ENCODE measurements at regions not wholly inside any gene's neighbourhood (a gene's known extent, or its start where the extent isn't known, plus 50 kb on each side); places are given as distances from the start of the nearest gene placed in this dataset.
"Not testable (repeated sequence)": the region's sequence is repeated elsewhere in the genome, so short reads cannot be mapped to it uniquely, and the experiment has no call there.

- H3K27ac ChIP-seq (ENCODE audit: low read depth, low read length), result no peak overlapping the region
- no peaks in the 10 kb centered on the region for H3K27me3 ChIP-seq (ENCODE audit: control insufficient read depth in 5 of 5, insufficient read depth in 4 of 5, low read length in 5 of 5)
- no peaks in the 10 kb centered on the region for H3K9me3 ChIP-seq (ENCODE audit: control insufficient read depth in 5 of 5, low read length in 5 of 5)
- H3K4me1 ChIP-seq (ENCODE audit: control insufficient read depth in 5 of 5, insufficient read depth in 5 of 5, low read length in 5 of 5), result no peaks in the 10 kb centered on the region
- peaks cover 3 to 8% (median 6%) of the 10 kb centered on the region in 5 donors for H3K36me3 ChIP-seq (ENCODE audit: control insufficient read depth in 5 of 5, insufficient read depth in 5 of 5, low read length in 5 of 5)
- no peak overlapping the region for H3K9ac ChIP-seq (ENCODE audit: low read length in 5 of 5)
- H3K4me3 ChIP-seq (ENCODE audit: low read depth in 1 of 5, low read length in 5 of 5), result no peak overlapping the region
These were observed 108.7 kb downstream of the SUCLA2 start for GRCh38 chr13:47892374-47892773.

GRCh38 chr13:47890146-47890814, 110.8 kb downstream of the SUCLA2 start:
- peaks cover 0 to 3% (median 2%) of the 10 kb centered on the region in 5 donors for H3K36me3 ChIP-seq (ENCODE audit: control insufficient read depth in 5 of 5, insufficient read depth in 5 of 5, low read length in 5 of 5)
- no peak overlapping the region for H3K27ac ChIP-seq (ENCODE audit: low read depth, low read length)

GRCh38 chr13:47886314-47886713, 114.8 kb downstream of the SUCLA2 start:
- Histone ChIP-seq H3K9ac (ENCODE audit: low read length in 5 of 5) (no peak overlapping the region), H3K27ac (ENCODE audit: low read depth, low read length) (no peak overlapping the region), H3K4me3 (ENCODE audit: low read depth in 1 of 5, low read length in 5 of 5) (no peak overlapping the region), H3K36me3 (ENCODE audit: control insufficient read depth in 5 of 5, insufficient read depth in 5 of 5, low read length in 5 of 5) (peaks cover 0 to 3% (median 0%) of the 10 kb centered on the region in 5 donors), H3K9me3 (ENCODE audit: control insufficient read depth in 5 of 5, low read length in 5 of 5) (no peaks in the 10 kb centered on the region), H3K27me3 (ENCODE audit: control insufficient read depth in 5 of 5, insufficient read depth in 4 of 5, low read length in 5 of 5) (no peaks in the 10 kb centered on the region), H3K4me1 (ENCODE audit: control insufficient read depth in 5 of 5, insufficient read depth in 5 of 5, low read length in 5 of 5) (no peaks in the 10 kb centered on the region)

More at GRCh38 chr13:47890146-47890814, 110.8 kb downstream of the SUCLA2 start:
- H3K4me3 ChIP-seq (ENCODE audit: low read depth in 1 of 5, low read length in 5 of 5), result no peak overlapping the region
- no peak overlapping the region for H3K9ac ChIP-seq (ENCODE audit: low read length in 5 of 5)
- H3K27me3 ChIP-seq (ENCODE audit: control insufficient read depth in 5 of 5, insufficient read depth in 4 of 5, low read length in 5 of 5), result no peaks in the 10 kb centered on the region
- no peaks in the 10 kb centered on the region for H3K4me1 ChIP-seq (ENCODE audit: control insufficient read depth in 5 of 5, insufficient read depth in 5 of 5, low read length in 5 of 5)
- H3K9me3 ChIP-seq (ENCODE audit: control insufficient read depth in 5 of 5, low read length in 5 of 5), result no peaks in the 10 kb centered on the region

GRCh38 chr13:47875201-47875600, 125.9 kb downstream of the SUCLA2 start:
- Histone ChIP-seq H3K9me3 (ENCODE audit: control insufficient read depth in 5 of 5, low read length in 5 of 5) (peaks cover 0 to 15% (median 8%) of the 10 kb centered on the region in 5 donors), H3K27ac (ENCODE audit: low read depth, low read length) (no peak overlapping the region), H3K4me3 (ENCODE audit: low read depth in 1 of 5, low read length in 5 of 5) (no peak overlapping the region), H3K27me3 (ENCODE audit: control insufficient read depth in 5 of 5, insufficient read depth in 4 of 5, low read length in 5 of 5) (no peaks in the 10 kb centered on the region), H3K4me1 (ENCODE audit: control insufficient read depth in 5 of 5, insufficient read depth in 5 of 5, low read length in 5 of 5) (no peaks in the 10 kb centered on the region), H3K9ac (ENCODE audit: low read length in 5 of 5) (no peak overlapping the region), H3K36me3 (ENCODE audit: control insufficient read depth in 5 of 5, insufficient read depth in 5 of 5, low read length in 5 of 5) (no peaks in the 10 kb centered on the region)

GRCh38 chr13:47873987-47874386, 127.1 kb downstream of the SUCLA2 start:
- H3K27ac ChIP-seq (ENCODE audit: low read depth, low read length); H3K36me3 ChIP-seq (ENCODE audit: control insufficient read depth in 5 of 5, insufficient read depth in 5 of 5, low read length in 5 of 5); H3K9ac ChIP-seq (ENCODE audit: low read length in 5 of 5); H3K4me1 ChIP-seq (ENCODE audit: control insufficient read depth in 5 of 5, insufficient read depth in 5 of 5, low read length in 5 of 5); H3K27me3 ChIP-seq (ENCODE audit: control insufficient read depth in 5 of 5, insufficient read depth in 4 of 5, low read length in 5 of 5); H3K4me3 ChIP-seq (ENCODE audit: low read depth in 1 of 5, low read length in 5 of 5): not testable (repeated sequence)
- H3K9me3 ChIP-seq (ENCODE audit: control insufficient read depth in 5 of 5, low read length in 5 of 5), result peaks cover 0 to 15% (median 8%) of the 10 kb centered on the region in 5 donors

- H3K4me3 ChIP-seq (ENCODE audit: low read depth in 1 of 5, low read length in 5 of 5); H3K36me3 ChIP-seq (ENCODE audit: control insufficient read depth in 5 of 5, insufficient read depth in 5 of 5, low read length in 5 of 5); H3K9ac ChIP-seq (ENCODE audit: low read length in 5 of 5); H3K4me1 ChIP-seq (ENCODE audit: control insufficient read depth in 5 of 5, insufficient read depth in 5 of 5, low read length in 5 of 5); H3K27me3 ChIP-seq (ENCODE audit: control insufficient read depth in 5 of 5, insufficient read depth in 4 of 5, low read length in 5 of 5); H3K27ac ChIP-seq (ENCODE audit: low read depth, low read length): not testable (repeated sequence)
- H3K9me3 ChIP-seq (ENCODE audit: control insufficient read depth in 5 of 5, low read length in 5 of 5), result peaks cover 0 to 15% (median 8%) of the 10 kb centered on the region in 5 donors
These were observed 127.8 kb downstream of the SUCLA2 start for GRCh38 chr13:47873319-47873718.

GRCh38 chr13:47869776-47870175, 131.3 kb downstream of the SUCLA2 start:
- H3K9me3 ChIP-seq (ENCODE audit: control insufficient read depth in 5 of 5, low read length in 5 of 5), result peaks cover 0 to 14% (median 7%) of the 10 kb centered on the region in 5 donors
- H3K4me3 ChIP-seq (ENCODE audit: low read depth in 1 of 5, low read length in 5 of 5), result no peak overlapping the region
- no peaks in the 10 kb centered on the region for H3K4me1 ChIP-seq (ENCODE audit: control insufficient read depth in 5 of 5, insufficient read depth in 5 of 5, low read length in 5 of 5)
- no peak overlapping the region for H3K27ac ChIP-seq (ENCODE audit: low read depth, low read length)
- no peaks in the 10 kb centered on the region for H3K36me3 ChIP-seq (ENCODE audit: control insufficient read depth in 5 of 5, insufficient read depth in 5 of 5, low read length in 5 of 5)
- no peak overlapping the region for H3K9ac ChIP-seq (ENCODE audit: low read length in 5 of 5)
- H3K27me3 ChIP-seq (ENCODE audit: control insufficient read depth in 5 of 5, insufficient read depth in 4 of 5, low read length in 5 of 5), result no peaks in the 10 kb centered on the region

GRCh38 chr13:47865883-47866282, 135.2 kb downstream of the SUCLA2 start:
- Histone ChIP-seq H3K4me3 (ENCODE audit: low read depth in 1 of 5, low read length in 5 of 5) (no peak overlapping the region), H3K27me3 (ENCODE audit: control insufficient read depth in 5 of 5, insufficient read depth in 4 of 5, low read length in 5 of 5) (no peaks in the 10 kb centered on the region), H3K36me3 (ENCODE audit: control insufficient read depth in 5 of 5, insufficient read depth in 5 of 5, low read length in 5 of 5) (no peaks in the 10 kb centered on the region), H3K4me1 (ENCODE audit: control insufficient read depth in 5 of 5, insufficient read depth in 5 of 5, low read length in 5 of 5) (no peaks in the 10 kb centered on the region), H3K9ac (ENCODE audit: low read length in 5 of 5) (no peak overlapping the region), H3K9me3 (ENCODE audit: control insufficient read depth in 5 of 5, low read length in 5 of 5) (no peaks in the 10 kb centered on the region), H3K27ac (ENCODE audit: low read depth, low read length) (no peak overlapping the region)

GRCh38 chr13:47862841-47863240, 138.2 kb downstream of the SUCLA2 start:
- no peaks in the 10 kb centered on the region for H3K4me1 ChIP-seq (ENCODE audit: control insufficient read depth in 5 of 5, insufficient read depth in 5 of 5, low read length in 5 of 5)
- no peaks in the 10 kb centered on the region for H3K9me3 ChIP-seq (ENCODE audit: control insufficient read depth in 5 of 5, low read length in 5 of 5)
- no peaks in the 10 kb centered on the region for H3K36me3 ChIP-seq (ENCODE audit: control insufficient read depth in 5 of 5, insufficient read depth in 5 of 5, low read length in 5 of 5)

GRCh38 chr13:47859165-47859564, 141.9 kb downstream of the SUCLA2 start:
- Histone ChIP-seq H3K27ac (ENCODE audit: low read depth, low read length) (no peak overlapping the region), H3K4me1 (ENCODE audit: control insufficient read depth in 5 of 5, insufficient read depth in 5 of 5, low read length in 5 of 5) (no peaks in the 10 kb centered on the region), H3K9me3 (ENCODE audit: control insufficient read depth in 5 of 5, low read length in 5 of 5) (no peaks in the 10 kb centered on the region), H3K36me3 (ENCODE audit: control insufficient read depth in 5 of 5, insufficient read depth in 5 of 5, low read length in 5 of 5) (no peaks in the 10 kb centered on the region), H3K9ac (ENCODE audit: low read length in 5 of 5) (no peak overlapping the region), H3K27me3 (ENCODE audit: control insufficient read depth in 5 of 5, insufficient read depth in 4 of 5, low read length in 5 of 5) (no peaks in the 10 kb centered on the region), H3K4me3 (ENCODE audit: low read depth in 1 of 5, low read length in 5 of 5) (no peak overlapping the region)

More at GRCh38 chr13:47862841-47863240, 138.2 kb downstream of the SUCLA2 start:
- Histone ChIP-seq H3K4me3 (ENCODE audit: low read depth in 1 of 5, low read length in 5 of 5) (no peak overlapping the region), H3K9ac (ENCODE audit: low read length in 5 of 5) (no peak overlapping the region), H3K27me3 (ENCODE audit: control insufficient read depth in 5 of 5, insufficient read depth in 4 of 5, low read length in 5 of 5) (no peaks in the 10 kb centered on the region), H3K27ac (ENCODE audit: low read depth, low read length) (no peak overlapping the region)

All from subcutaneous abdominal adipose tissue (tissue), 5 donors.